ENCODE measurements at regions not wholly inside any gene's neighbourhood (a gene's known extent, or its start where the extent isn't known, plus 50 kb on each side); places are given as distances from the start of the nearest gene placed in this dataset.
"Not testable (repeated sequence)": the region's sequence is repeated elsewhere in the genome, so short reads cannot be mapped to it uniquely, and the experiment has no call there.

GRCh38 chr2:176769021-176769420 lies 443.6 kb upstream of the HNRNPA3 start:
- DNase-seq (ENCODE audit: low read depth) = no peak

- DNase-seq (ENCODE audit: low read depth) = no peak
Measured at GRCh38 chr2:176769499-176770370, 442.9 kb upstream of the HNRNPA3 start.

GRCh38 chr2:176772816-176773215 lies 439.8 kb upstream of the HNRNPA3 start:
- DNase-seq (ENCODE audit: low read depth) = no peak

GRCh38 chr2:176774766-176775451 lies 437.7 kb upstream of the HNRNPA3 start:
- DNase-seq (ENCODE audit: low read depth) = no peak

GRCh38 chr2:176777262-176777661 lies 435.3 kb upstream of the HNRNPA3 start:
- DNase-seq (ENCODE audit: low read depth) = no peak

GRCh38 chr2:176779917-176780316 lies 432.7 kb upstream of the HNRNPA3 start:
- DNase-seq (ENCODE audit: low read depth) = no peak

GRCh38 chr2:176780348-176780747 lies 432.2 kb upstream of the HNRNPA3 start:
- DNase-seq (ENCODE audit: low read depth) = no peak

GRCh38 chr2:176781570-176782217 lies 430.9 kb upstream of the HNRNPA3 start:
- no peak for DNase-seq (ENCODE audit: low read depth)

- DNase-seq (ENCODE audit: low read depth) = no peak
Measured at GRCh38 chr2:176784633-176785200, 427.9 kb upstream of the HNRNPA3 start.

- no peak for DNase-seq (ENCODE audit: low read depth)
Measured at GRCh38 chr2:176789751-176790150, 422.8 kb upstream of the HNRNPA3 start.

- DNase-seq (ENCODE audit: low read depth) = no peak
Measured at GRCh38 chr2:176790468-176790867, 422.1 kb upstream of the HNRNPA3 start.

- no peak for DNase-seq (ENCODE audit: low read depth)
Measured at GRCh38 chr2:176793792-176794191, 418.8 kb upstream of the HNRNPA3 start.

GRCh38 chr2:176794392-176794791 lies 418.2 kb upstream of the HNRNPA3 start:
- DNase-seq (ENCODE audit: low read depth) = no peak

GRCh38 chr2:176795823-176796222 lies 416.8 kb upstream of the HNRNPA3 start:
- no peak for DNase-seq (ENCODE audit: low read depth)

- not testable (repeated sequence) for DNase-seq (ENCODE audit: low read depth)
Measured at GRCh38 chr2:176796677-176797076, 415.9 kb upstream of the HNRNPA3 start.

GRCh38 chr2:176804392-176804791 lies 408.2 kb upstream of the HNRNPA3 start:
- DNase-seq (ENCODE audit: low read depth) = no peak

GRCh38 chr2:176805345-176805744 lies 407.2 kb upstream of the HNRNPA3 start:
- no peak for DNase-seq (ENCODE audit: low read depth)

GRCh38 chr2:176812246-176812775 lies 400.3 kb upstream of the HNRNPA3 start:
- no peak for DNase-seq (ENCODE audit: low read depth)

- DNase-seq (ENCODE audit: low read depth) = no peak
Measured at GRCh38 chr2:176813156-176813555, 399.4 kb upstream of the HNRNPA3 start.

- no peak for DNase-seq (ENCODE audit: low read depth)
Measured at GRCh38 chr2:176813621-176814049, 399.0 kb upstream of the HNRNPA3 start.

GRCh38 chr2:176814274-176814673 lies 398.3 kb upstream of the HNRNPA3 start:
- no peak for DNase-seq (ENCODE audit: low read depth)

GRCh38 chr2:176814740-176815367 lies 397.7 kb upstream of the HNRNPA3 start:
- peak; percentile 5 for DNase-seq (ENCODE audit: low read depth)

Data from fibroblast of the conjunctiva (primary cell).